HG03095 (cell line): ENCODE measurements at regions not wholly inside any gene's neighbourhood (a gene's known extent, or its start where the extent isn't known, plus 50 kb on each side); places are given as distances from the start of the nearest gene placed in this dataset.
A peak's percentile ranks its signal among the peaks of the same experiment; 100 is the strongest.

ENCODE experiments used
- ATAC-seq: cut with Tn5 transposase; IDR thresholded peaks from one replicate; pipeline ENCODE4 v1.9.1; 2021; ENCODE audit warnings: moderate library complexity; ENCODE audit not compliant: unreplicated experiment

GRCh38 chr3:163879172-163879571, 1199.1 kb downstream of the SI start:
- no peak for ATAC-seq

GRCh38 chr3:163878396-163878795, 1199.9 kb downstream of the SI start:
- ATAC-seq: no peak

- ATAC-seq: no peak
These were observed 1200.5 kb downstream of the SI start for GRCh38 chr3:163877805-163878204.

GRCh38 chr3:163863146-163863545, 1215.2 kb downstream of the SI start:
- no peak for ATAC-seq

GRCh38 chr3:163852233-163852632, 1226.1 kb downstream of the SI start:
- ATAC-seq: no peak

GRCh38 chr3:163838769-163839168, 1239.5 kb downstream of the SI start:
- ATAC-seq: no peak

GRCh38 chr3:163832547-163832946, 1245.7 kb downstream of the SI start:
- ATAC-seq: no peak

GRCh38 chr3:163821841-163822240, 1256.5 kb downstream of the SI start:
- no peak for ATAC-seq

- no peak for ATAC-seq
These were observed 1261.3 kb downstream of the SI start for GRCh38 chr3:163817015-163817414.

GRCh38 chr3:163813935-163814334, 1264.4 kb downstream of the SI start:
- ATAC-seq: no peak

- ATAC-seq: no peak
These were observed 1266.3 kb downstream of the SI start for GRCh38 chr3:163812006-163812405.

- peak; percentile 81 for ATAC-seq
These were observed 1268.7 kb downstream of the SI start for GRCh38 chr3:163809540-163809993.

- ATAC-seq: no peak
These were observed 1291.9 kb downstream of the SI start for GRCh38 chr3:163786416-163786815.

GRCh38 chr3:163785693-163786092, 1292.6 kb downstream of the SI start:
- ATAC-seq: no peak

GRCh38 chr3:163779396-163780344, 1298.6 kb downstream of the SI start:
- no peak for ATAC-seq

GRCh38 chr3:163776743-163777142, 1301.6 kb downstream of the SI start:
- ATAC-seq: no peak

- no peak for ATAC-seq
These were observed 1305.2 kb downstream of the SI start for GRCh38 chr3:163773136-163773535.

- peak; percentile 69 for ATAC-seq
These were observed 1310.2 kb downstream of the SI start for GRCh38 chr3:163768048-163768447.

- ATAC-seq: no peak
These were observed 1312.2 kb downstream of the SI start for GRCh38 chr3:163766112-163766511.

GRCh38 chr3:163753033-163753432, 1325.3 kb downstream of the SI start:
- ATAC-seq: no peak

GRCh38 chr3:163745204-163745603, 1333.1 kb downstream of the SI start:
- no peak for ATAC-seq

GRCh38 chr3:163735394-163735793, 1342.9 kb downstream of the SI start:
- ATAC-seq: no peak

GRCh38 chr3:163730684-163731083, 1347.6 kb downstream of the SI start:
- ATAC-seq: no peak
